HG03135 (cell line): ENCODE measurements at regions not wholly inside any gene's neighbourhood (a gene's known extent, or its start where the extent isn't known, plus 50 kb on each side); places are given as distances from the start of the nearest gene placed in this dataset.
A peak's percentile ranks its signal among the peaks of the same experiment; 100 is the strongest.
"Not testable (repeated sequence)": the region's sequence is repeated elsewhere in the genome, so short reads cannot be mapped to it uniquely, and the experiment has no call there.

Experiments
- ATAC-seq: cut with Tn5 transposase; IDR thresholded peaks from one replicate; pipeline ENCODE4 v1.9.1; 2021; ENCODE audit warnings: mild to moderate bottlenecking, moderate library complexity; ENCODE audit not compliant: unreplicated experiment

- no peak for ATAC-seq
Measured at GRCh38 chr2:64869126-64869525, 120.1 kb upstream of the SLC1A4 start.

- peak; percentile 83 for ATAC-seq
Measured at GRCh38 chr2:64873472-64873924, 115.7 kb upstream of the SLC1A4 start.

GRCh38 chr2:64874593-64874992, 114.6 kb upstream of the SLC1A4 start:
- ATAC-seq: no peak

GRCh38 chr2:64875368-64875767, 113.8 kb upstream of the SLC1A4 start:
- ATAC-seq: no peak

GRCh38 chr2:64876137-64876647, 113.0 kb upstream of the SLC1A4 start:
- no peak for ATAC-seq

- no peak for ATAC-seq
Measured at GRCh38 chr2:64879745-64880144, 109.5 kb upstream of the SLC1A4 start.

GRCh38 chr2:64880193-64880951, 108.8 kb upstream of the SLC1A4 start:
- no peak for ATAC-seq

GRCh38 chr2:64881037-64881492, 108.1 kb upstream of the SLC1A4 start:
- ATAC-seq: no peak

GRCh38 chr2:64887565-64887964, 101.6 kb upstream of the SLC1A4 start:
- ATAC-seq: no peak

- no peak for ATAC-seq
Measured at GRCh38 chr2:64888591-64889309, 100.4 kb upstream of the SLC1A4 start.

- ATAC-seq: no peak
Measured at GRCh38 chr2:64889803-64890202, 99.4 kb upstream of the SLC1A4 start.

GRCh38 chr2:64896572-64896971, 92.6 kb upstream of the SLC1A4 start:
- not testable (repeated sequence) for ATAC-seq

- no peak for ATAC-seq
Measured at GRCh38 chr2:64899081-64899865, 89.9 kb upstream of the SLC1A4 start.

- not testable (repeated sequence) for ATAC-seq
Measured at GRCh38 chr2:64899876-64900275, 89.3 kb upstream of the SLC1A4 start.

GRCh38 chr2:64904413-64905329, 84.5 kb upstream of the SLC1A4 start:
- ATAC-seq: no peak

GRCh38 chr2:64905338-64906024, 83.7 kb upstream of the SLC1A4 start:
- no peak for ATAC-seq

GRCh38 chr2:64906853-64907536, 82.2 kb upstream of the SLC1A4 start:
- ATAC-seq: no peak

- no peak for ATAC-seq
Measured at GRCh38 chr2:64908406-64908805, 80.8 kb upstream of the SLC1A4 start.

- ATAC-seq: no peak
Measured at GRCh38 chr2:64910523-64910922, 78.7 kb upstream of the SLC1A4 start.
